VCaP (cell line): ENCODE measurements at regions not wholly inside any gene's neighbourhood (a gene's known extent, or its start where the extent isn't known, plus 50 kb on each side); places are given as distances from the start of the nearest gene placed in this dataset.

Experiments
- H3K27ac ChIP-seq: fragments of 450-650 bp; 2 replicates; pipeline ENCODE4 v1.5.1; 2017
- TF ChIP-seq, protein P1 (sequence below): fragments of 450-650 bp; conservative IDR thresholded peaks from 2 replicates; pipeline ENCODE4 v1.5.1; 2017; ENCODE audit warnings: mild to moderate bottlenecking, moderate library complexity

- H3K27ac ChIP-seq: no peak overlapping the region
- TF ChIP-seq, protein P1, sequence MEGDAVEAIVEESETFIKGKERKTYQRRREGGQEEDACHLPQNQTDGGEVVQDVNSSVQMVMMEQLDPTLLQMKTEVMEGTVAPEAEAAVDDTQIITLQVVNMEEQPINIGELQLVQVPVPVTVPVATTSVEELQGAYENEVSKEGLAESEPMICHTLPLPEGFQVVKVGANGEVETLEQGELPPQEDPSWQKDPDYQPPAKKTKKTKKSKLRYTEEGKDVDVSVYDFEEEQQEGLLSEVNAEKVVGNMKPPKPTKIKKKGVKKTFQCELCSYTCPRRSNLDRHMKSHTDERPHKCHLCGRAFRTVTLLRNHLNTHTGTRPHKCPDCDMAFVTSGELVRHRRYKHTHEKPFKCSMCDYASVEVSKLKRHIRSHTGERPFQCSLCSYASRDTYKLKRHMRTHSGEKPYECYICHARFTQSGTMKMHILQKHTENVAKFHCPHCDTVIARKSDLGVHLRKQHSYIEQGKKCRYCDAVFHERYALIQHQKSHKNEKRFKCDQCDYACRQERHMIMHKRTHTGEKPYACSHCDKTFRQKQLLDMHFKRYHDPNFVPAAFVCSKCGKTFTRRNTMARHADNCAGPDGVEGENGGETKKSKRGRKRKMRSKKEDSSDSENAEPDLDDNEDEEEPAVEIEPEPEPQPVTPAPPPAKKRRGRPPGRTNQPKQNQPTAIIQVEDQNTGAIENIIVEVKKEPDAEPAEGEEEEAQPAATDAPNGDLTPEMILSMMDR: no peak
Observed at GRCh38 chr18:45335282-45336043, 279.8 kb upstream of the SLC14A2 start.

DNA sequence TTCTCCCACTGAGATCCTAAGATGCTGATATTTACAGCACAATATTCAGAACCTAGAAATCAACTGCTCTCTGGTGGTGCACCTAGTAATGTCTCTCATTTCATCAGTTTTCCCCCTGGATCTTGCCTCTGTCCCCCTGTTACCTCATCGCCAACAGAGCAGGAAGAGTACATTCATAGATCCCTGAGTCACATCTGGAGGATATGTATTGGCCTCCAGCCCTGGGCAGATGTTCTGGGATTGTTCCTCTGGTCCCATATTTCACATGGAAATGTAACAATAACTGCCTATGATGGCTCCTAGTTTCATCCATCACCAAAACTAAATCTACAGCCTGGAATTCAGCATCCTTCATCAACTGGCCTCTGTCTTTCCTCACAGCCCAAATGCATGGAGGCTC, 278.8 kb upstream of the SLC14A2 start:
- H3K27ac ChIP-seq: no peak overlapping the region
- TF ChIP-seq, protein P1: no peak

DNA sequence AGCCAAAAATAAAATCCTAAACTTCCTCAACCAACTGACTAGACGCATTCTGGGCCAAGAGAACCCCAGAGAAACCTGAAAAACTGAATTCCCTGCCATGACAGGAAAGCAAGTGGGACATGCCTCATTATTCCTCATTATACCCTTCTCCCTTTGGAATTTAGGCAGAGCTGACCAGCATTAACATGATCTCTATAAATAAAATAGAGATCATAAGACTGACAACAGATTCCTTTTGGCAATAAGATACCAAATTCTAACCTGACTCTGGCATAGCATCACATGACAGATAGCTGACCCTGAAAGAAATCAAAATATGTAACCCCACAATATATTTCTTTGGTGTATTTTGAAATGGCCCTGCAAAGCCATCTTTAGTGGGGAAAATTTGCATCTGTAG, 277.8 kb upstream of the SLC14A2 start:
- TF ChIP-seq, protein P1: no peak
- H3K27ac ChIP-seq: no peak overlapping the region

GRCh38 chr18:45339810-45340550, 275.3 kb upstream of the SLC14A2 start:
- TF ChIP-seq, protein P1: no peak
- H3K27ac ChIP-seq: no peak overlapping the region

- no peak overlapping the region for H3K27ac ChIP-seq
- TF ChIP-seq, protein P1: no peak
Observed at GRCh38 chr18:45340884-45341283, 274.4 kb upstream of the SLC14A2 start.

DNA sequence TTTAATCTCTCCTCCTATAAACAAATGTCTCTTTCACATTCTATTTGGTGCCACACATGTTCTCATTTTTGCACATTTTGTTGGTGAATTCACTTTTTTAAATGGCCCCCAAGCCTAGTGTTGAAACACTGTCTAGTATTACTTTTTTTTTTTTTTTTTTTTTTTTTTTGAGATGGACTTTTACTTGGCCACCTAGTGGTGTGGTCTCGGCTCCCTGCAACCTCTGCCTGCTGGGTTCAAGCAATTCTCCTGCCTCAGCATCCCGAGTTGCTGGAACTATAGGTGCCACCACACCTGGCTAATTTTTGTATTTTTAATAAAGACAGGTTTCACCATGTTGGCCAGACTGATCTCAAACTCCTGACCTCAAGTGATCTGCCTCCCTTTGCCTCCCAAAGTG, 273.8 kb upstream of the SLC14A2 start:
- no peak overlapping the region for H3K27ac ChIP-seq
- TF ChIP-seq, protein P1: no peak

- H3K27ac ChIP-seq: no peak overlapping the region
- TF ChIP-seq, protein P1: no peak
Observed at GRCh38 chr18:45342166-45342565, 273.1 kb upstream of the SLC14A2 start.
